ENCODE measurements at regions not wholly inside any gene's neighbourhood (a gene's known extent, or its start where the extent isn't known, plus 50 kb on each side); places are given as distances from the start of the nearest gene placed in this dataset.

DNA sequence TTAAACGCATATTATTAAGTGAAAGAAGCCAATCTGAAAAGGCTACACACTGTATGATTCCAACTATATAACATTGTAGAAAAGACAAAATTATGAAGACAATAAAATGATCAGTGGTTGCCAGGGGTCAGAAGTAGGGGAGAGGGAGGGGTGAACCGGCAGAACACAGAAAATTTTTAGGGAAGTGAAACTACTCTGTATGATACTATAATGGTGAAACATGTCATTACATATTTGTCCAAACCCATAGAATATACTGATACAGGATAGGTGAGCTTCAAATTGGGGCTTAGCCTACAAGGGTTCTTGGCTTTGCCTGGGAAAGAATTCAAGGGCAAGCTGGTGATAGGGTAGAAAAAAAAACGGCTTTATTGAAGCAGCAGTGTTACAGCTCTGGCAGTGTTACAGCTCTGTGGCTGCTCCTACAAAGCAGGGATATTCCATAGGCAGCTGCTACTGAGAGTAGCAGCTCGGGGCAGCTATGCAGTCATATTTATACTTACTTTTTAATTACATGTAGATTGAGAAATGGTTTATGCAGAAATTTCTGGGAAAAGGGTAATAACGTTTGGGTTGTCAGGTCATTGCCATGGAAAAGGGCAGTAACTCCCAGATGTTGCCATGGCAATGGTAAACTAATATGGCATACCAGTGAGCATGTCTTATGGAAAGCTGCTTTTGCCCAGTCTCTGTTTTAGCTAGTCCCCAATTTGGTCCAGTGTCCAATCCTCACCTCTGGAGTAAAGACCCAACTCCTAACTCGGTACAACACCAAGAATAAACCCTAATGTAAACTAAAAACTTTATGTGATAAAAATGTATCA, 125.1 kb upstream of the SLC25A36 start:
- DNase-seq (ENCODE audit: low spot score) = no peak

DNA sequence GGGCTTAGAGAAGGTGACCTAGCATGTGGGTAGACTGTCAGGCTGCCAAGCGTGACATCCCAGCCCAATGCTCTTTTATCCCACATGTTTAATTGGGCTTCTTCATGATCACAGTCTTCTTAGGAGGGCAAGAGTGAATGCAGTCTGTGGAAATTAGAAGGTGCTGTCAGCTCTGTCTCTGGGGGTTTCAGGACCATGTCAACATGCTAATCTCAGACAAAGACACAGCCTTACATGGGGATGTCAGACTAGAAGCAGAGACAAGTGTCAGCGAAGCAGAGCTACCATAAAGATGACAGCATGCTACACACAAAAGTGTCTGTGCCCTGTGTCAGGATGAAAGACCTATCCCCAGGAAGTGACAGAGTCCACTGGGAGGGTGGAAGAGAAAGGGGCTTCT, 120.1 kb upstream of the SLC25A36 start:
- DNase-seq (ENCODE audit: low spot score) = no peak

GRCh38 chr3:140822401-140823047, 119.1 kb upstream of the SLC25A36 start:
- DNase-seq (ENCODE audit: low spot score) = no peak

DNA sequence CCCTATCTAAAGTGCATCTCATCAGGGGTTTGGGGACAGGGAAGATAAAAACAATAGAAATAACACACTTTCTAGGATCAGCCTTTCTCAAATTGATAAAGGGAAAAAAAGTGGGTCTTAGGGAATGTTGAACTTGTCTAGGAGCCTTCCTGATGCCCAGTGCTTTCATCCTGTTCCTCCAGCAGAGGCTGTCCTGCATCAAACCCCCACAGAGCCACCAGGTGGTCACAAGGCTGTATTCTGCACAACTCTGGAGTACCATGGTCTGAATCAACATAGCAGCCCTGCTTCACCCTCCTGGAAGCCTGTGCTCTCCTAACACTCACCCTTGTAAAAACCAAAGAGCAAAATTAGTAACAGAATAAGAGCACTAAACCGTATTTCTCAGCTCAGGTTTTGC, 118.5 kb upstream of the SLC25A36 start:
- no peak for DNase-seq (ENCODE audit: low spot score)

- no peak for DNase-seq (ENCODE audit: low spot score)
These were observed 113.7 kb upstream of the SLC25A36 start for GRCh38 chr3:140827894-140828293.

- no peak for DNase-seq (ENCODE audit: low spot score)
These were observed 113.1 kb upstream of the SLC25A36 start for GRCh38 chr3:140828585-140828984.

- DNase-seq (ENCODE audit: low spot score) = no peak
These were observed 111.8 kb upstream of the SLC25A36 start for GRCh38 chr3:140829796-140830195.

DNA sequence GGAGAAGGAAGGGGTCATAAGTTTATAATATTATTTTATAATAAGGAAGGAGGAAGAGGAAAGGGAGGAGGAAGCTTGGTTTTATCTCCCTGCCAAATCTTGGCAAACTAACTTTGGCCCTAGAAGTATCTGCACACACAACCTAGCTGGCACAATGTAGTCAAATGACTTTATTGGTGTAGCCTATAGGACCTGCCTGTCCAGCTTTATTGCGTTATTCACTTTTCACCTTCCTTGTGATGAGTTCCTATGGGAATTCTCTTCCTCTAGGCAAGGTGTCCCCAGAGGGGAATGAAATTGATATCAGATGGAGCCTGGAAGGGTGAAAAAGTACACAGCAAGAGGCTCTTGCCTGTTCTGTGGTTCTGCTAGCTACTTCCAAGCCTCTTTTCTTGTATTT, 111.2 kb upstream of the SLC25A36 start:
- no peak for DNase-seq (ENCODE audit: low spot score)

GRCh38 chr3:140832883-140833282, 108.8 kb upstream of the SLC25A36 start:
- no peak for DNase-seq (ENCODE audit: low spot score)

GRCh38 chr3:140834266-140835037, 107.2 kb upstream of the SLC25A36 start:
- no peak for DNase-seq (ENCODE audit: low spot score)

- DNase-seq (ENCODE audit: low spot score) = no peak
These were observed 98.5 kb upstream of the SLC25A36 start for GRCh38 chr3:140842984-140843649.

DNA sequence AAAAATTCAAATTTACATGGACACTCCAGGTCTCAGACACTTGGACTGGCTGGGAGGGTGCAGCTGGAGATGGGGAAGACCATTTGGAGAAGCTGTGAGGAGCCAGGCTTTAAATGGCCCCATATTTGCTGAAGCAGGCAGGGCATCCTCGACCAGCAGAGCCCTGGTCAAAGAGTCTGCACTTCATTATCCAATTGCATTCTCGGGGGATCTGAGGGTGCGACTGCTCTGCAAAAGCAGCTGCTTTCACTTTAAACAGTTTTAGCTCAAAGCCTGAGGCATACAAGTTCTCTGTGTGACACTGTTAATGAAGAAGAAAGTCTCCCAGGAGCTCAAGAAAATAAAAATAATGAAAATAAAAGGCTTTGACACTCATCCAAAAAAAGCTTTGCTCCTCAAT, 98.0 kb upstream of the SLC25A36 start:
- DNase-seq (ENCODE audit: low spot score) = no peak

DNA sequence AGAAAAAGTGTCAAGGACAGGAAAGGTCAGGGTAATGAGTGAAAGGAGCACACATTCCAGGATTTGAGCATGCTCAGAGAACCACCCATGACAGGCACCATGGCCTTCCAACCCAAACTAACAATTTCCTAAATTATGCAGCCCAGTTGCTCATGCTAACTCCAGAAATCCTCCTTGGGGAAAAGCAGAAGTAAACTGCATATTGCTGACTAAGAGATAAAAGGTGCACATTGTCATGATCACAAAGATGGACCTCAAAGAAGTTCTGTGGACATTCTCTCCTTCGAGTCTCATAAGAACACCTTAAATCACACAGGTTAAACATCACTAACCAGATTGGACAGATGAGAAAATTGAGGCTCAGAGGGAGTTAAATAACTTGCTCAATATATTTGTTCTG, 97.6 kb upstream of the SLC25A36 start:
- no peak for DNase-seq (ENCODE audit: low spot score)

DNA sequence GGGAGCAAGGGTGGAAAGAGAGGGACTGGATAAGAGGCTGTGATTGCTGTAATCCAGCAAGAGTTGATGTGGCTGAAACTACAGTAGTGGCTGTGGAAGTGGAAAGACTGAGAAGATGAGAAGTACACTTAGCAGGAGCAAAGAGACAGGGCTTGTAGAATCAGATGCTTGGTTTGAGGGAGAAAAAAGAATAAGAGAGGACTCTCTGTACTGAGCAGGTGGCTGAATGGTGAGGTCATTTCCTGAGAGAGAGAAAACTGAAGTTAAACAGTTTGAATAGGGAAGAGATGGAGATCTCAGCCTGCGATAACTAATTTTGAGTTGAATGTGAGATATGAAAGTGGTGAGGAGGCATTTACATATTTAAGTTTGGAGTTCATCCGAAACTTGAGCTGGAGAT, 95.8 kb upstream of the SLC25A36 start:
- no peak for DNase-seq (ENCODE audit: low spot score)

GRCh38 chr3:140848666-140849065, 93.0 kb upstream of the SLC25A36 start:
- no peak for DNase-seq (ENCODE audit: low spot score)

DNA sequence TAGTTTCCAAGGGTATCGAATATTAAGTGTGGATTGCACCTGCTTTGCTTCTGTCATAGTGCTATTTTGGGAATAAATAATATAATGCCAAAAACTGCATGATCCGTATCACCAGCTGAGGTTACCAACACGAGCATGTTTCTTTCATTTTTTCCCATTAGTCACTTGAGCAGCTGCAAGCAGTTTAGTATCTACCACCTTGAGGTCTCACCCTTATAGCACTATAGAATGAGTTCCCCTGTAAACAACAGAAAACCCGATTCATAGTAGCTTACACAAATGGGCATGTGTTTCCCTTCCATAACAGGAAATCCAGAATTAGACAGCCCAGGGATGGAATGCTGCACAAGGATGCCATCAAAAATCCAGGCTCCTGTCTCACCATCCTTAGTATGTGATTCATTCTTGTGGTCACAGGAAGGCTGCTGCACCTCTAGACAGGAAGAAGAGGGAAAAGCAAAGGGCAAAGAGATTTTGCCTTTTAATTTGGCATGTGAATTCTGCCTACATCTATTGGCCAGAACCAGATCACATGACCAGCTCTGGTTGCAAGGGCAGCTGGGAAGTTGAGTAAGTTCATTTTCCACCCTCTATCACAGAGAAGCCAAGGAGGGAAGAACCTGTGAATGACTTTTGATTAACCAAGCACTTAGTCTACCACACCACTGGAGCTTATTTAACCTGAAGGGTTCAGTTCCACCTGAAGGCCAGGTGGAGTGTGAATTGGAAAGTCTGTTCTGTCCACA, 91.3 kb upstream of the SLC25A36 start:
- no peak for DNase-seq (ENCODE audit: low spot score)

GRCh38 chr3:140854961-140855360, 86.7 kb upstream of the SLC25A36 start:
- DNase-seq (ENCODE audit: low spot score) = no peak

DNA sequence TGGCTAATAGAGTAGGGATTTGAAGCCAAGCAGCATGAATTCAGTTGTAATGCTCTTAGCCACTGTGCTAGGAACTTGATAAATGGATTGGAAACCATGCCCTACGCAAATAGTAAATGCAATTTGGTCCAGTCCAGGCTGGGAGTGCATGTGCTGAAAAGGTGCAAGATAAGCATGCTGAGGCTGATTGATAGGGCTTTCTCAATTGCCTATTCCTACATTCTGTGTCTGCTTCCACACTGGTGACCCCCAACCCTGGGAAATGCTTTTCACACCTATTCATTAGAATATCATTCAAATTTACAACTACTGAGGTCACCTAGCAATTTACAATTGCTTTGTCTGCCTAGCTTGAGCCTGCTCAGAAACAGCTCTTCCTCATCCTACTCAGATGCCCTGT, 84.7 kb upstream of the SLC25A36 start:
- no peak for DNase-seq (ENCODE audit: low spot score)

DNA sequence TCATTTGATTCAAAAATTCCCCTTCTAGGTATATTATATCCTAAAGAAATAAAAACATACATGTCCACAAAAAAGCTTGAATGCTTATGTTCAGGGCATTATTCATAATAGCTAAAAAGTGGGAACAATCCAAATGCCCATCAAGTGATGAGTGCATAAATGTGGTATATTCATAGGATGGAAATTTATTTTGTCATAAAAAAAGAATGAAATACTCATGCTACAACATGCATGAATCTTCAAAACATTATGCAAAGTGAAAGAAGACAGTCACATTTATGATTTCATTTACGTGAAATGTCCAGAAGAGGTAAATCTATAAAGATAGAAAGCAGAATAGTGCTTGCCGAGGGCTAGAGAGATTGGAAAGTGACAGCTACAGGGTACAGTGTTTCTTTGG, 83.6 kb upstream of the SLC25A36 start:
- DNase-seq (ENCODE audit: low spot score) = no peak

- no peak for DNase-seq (ENCODE audit: low spot score)
These were observed 81.9 kb upstream of the SLC25A36 start for GRCh38 chr3:140859592-140860336.

DNA sequence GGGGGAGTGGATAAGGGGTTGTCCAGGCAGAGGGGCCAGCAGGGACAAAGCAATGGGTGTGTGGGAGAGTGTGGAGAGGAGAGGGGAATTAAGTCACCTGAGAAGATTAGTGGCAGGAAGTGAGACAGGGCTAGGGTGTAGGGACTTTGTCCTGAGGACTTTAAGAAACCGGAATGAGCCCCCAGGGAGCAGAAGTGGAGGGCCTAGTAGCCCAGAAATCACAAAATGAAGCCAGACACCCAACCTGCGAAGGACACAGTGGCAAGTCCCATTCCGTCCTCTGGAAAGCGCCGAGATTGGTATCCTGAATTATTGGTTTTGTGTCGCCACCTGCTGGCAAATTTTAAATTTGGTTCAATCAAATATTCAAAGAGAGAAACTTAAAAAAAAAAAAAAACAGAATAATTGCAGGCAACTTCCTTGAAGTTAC, 78.0 kb upstream of the SLC25A36 start:
- DNase-seq (ENCODE audit: low spot score) = peak; percentile 45
